ENCODE measurements at regions not wholly inside any gene's neighbourhood (a gene's known extent, or its start where the extent isn't known, plus 50 kb on each side); places are given as distances from the start of the nearest gene placed in this dataset.

- Histone ChIP-seq H3K9me3 (no peaks in the 10 kb centered on the region), H3K27ac (no peak overlapping the region), H3K27me3 (no peaks in the 10 kb centered on the region), H3K4me1 (no peaks in the 10 kb centered on the region), H3K36me3 (no peaks in the 10 kb centered on the region), H3K4me3 (no peak overlapping the region)
- intact Hi-C loops (cut with DNase I): no loop called here
- no peak for TF ChIP-seq CTCF (IDR thresholded peaks at IDR 0.05)
- DNase-seq: no peak
- peak; percentile 41 for ATAC-seq
Observed at GRCh38 chr1:208357644-208358507, 113.7 kb upstream of the PLXNA2 start.

DNA sequence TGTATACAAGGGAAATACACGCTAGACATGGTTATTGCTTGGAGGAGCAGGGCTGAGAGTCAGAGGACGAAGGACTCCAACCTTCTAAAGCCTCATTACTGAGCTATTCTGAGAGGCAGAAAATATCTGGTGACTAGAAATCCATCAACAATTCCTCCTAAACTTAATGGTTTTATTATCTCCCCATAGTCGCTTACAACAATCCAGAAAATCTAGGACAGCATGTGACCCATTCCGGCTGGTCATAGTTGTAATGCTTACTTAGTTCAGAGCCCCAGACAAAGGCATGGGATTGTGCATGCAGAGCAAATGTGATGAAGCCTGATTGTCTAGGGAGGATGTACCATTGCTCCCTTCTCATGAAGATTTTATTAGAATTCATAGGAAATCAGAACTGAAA, 114.5 kb upstream of the PLXNA2 start:
- ATAC-seq (no peak), DNase-seq (no peak)
- Histone ChIP-seq H3K27me3 (no peaks in the 10 kb centered on the region), H3K9me3 (no peaks in the 10 kb centered on the region), H3K36me3 (no peaks in the 10 kb centered on the region), H3K27ac (no peak overlapping the region), H3K4me3 (no peak overlapping the region), H3K4me1 (no peaks in the 10 kb centered on the region)
- TF ChIP-seq CTCF (IDR thresholded peaks at IDR 0.05): no peak
- intact Hi-C loops (cut with DNase I): no loop called here

DNA sequence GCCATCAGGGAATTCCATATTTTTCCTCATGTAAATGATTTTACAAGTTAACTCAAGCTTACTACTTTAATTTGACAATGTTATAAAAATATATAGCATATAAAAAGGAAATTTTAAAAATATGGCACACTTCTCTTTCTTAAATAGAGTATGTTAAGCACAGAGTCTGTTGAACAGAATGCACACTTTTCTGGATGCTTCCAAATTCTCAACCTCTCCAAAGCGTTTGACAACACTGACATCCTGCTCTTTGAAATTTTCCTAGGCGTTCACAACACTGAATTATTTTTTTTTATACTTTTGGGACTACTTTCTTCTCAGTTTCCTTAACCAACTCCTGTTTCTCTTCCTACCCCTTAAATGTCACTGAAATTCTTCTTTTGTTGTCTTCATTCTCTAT, 117.8 kb upstream of the PLXNA2 start:
- intact Hi-C loops (cut with DNase I): no loop called here
- no peak for ATAC-seq

GRCh38 chr1:208366559-208366958, 122.4 kb upstream of the PLXNA2 start:
- Histone ChIP-seq H3K9me3 (no peaks in the 10 kb centered on the region), H3K36me3 (no peaks in the 10 kb centered on the region), H3K4me1 (no peaks in the 10 kb centered on the region), H3K27me3 (peaks cover 0 to 3% of the 10 kb centered on the region in 2 donors), H3K4me3 (no peak overlapping the region), H3K27ac (no peak overlapping the region)
- intact Hi-C loops (cut with DNase I): no loop called here
- DNase-seq: no peak
- no peak for ATAC-seq
- TF ChIP-seq CTCF (IDR thresholded peaks at IDR 0.05): no peak

More for the DNA sequence above, 117.8 kb upstream of the PLXNA2 start:
- H3K36me3 ChIP-seq: no peaks in the 10 kb centered on the region
- no peaks in the 10 kb centered on the region for H3K4me1 ChIP-seq
- H3K4me3 ChIP-seq: no peak overlapping the region
- H3K27me3 ChIP-seq: peaks cover 0 to under 1% of the 10 kb centered on the region in 2 donors
- no peak overlapping the region for H3K27ac ChIP-seq
- TF ChIP-seq CTCF (IDR thresholded peaks at IDR 0.05): no peak
- no peak for DNase-seq
- no peaks in the 10 kb centered on the region for H3K9me3 ChIP-seq

DNA sequence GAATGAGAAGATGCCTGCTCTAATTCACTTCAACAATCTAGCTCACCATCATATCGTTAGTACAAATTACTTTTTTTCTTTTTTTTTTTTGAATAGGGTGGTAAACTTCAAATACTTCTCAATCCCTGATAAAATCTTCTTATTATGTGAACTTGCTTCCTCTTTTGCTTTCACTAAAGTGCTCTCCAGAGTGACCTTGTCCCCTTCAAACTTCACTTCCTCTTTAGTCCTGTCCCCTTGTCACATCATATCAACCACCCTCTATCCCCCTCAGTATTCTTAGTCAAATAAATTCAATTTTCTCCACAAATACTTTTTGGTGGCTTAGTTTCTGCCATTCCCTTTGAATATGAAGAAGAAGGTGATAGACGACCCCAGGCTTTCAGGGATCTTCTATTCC, 124.9 kb upstream of the PLXNA2 start:
- DNase-seq: no peak
- no peaks in the 10 kb centered on the region for H3K9me3 ChIP-seq
- no peaks in the 10 kb centered on the region for H3K36me3 ChIP-seq
- H3K4me1 ChIP-seq: no peaks in the 10 kb centered on the region
- peaks cover 0 to 3% of the 10 kb centered on the region in 2 donors for H3K27me3 ChIP-seq
- ATAC-seq: no peak
- intact Hi-C loops (cut with DNase I): no loop called here
- TF ChIP-seq CTCF (IDR thresholded peaks at IDR 0.05): no peak
- no peak overlapping the region for H3K27ac ChIP-seq
- no peak overlapping the region for H3K4me3 ChIP-seq

Data from left lung (tissue), 4 donors.